ENCODE measurements at regions not wholly inside any gene's neighbourhood (a gene's known extent, or its start where the extent isn't known, plus 50 kb on each side); places are given as distances from the start of the nearest gene placed in this dataset.
A peak's percentile ranks its signal among the peaks of the same experiment; 100 is the strongest.

DNA sequence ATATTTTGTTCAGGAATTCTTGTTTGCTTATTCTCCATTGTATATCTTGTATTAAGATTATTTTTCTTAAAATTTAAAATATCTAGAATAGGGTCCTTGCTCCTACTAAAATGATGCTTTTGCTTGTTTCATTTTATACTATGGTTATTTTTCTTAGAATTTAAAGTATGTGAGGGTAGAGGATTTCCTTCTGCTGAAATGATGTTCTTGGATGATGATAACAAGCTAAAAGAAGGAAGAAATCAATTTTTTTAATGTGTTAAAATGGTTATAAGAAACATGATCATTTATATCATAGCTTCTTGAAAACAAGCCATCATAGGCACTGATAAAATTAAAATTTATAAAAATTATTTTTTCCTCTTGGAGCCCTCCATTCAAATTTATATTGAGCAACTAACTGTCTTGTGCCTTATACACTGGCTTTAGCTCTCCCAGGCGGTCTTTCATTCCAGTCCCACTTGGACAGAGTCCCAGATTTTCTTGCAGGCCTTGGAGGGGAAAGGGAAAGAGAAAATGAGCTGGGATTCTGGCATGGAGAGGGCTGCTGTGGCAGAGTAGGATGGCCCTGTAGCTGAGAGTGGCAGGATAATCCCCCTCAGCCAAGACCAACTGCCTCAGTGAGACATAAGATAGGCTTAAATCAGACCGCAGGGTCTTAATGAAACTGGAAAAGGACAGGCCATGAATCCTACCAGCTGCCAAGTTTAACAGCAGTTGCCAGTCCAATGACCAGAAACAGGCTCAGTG is 60.2 kb downstream of the DNAJB9 start:
- DNase-seq (ENCODE audit: low read depth in 1 of 2, low spot score in 1 of 2) = no peak
- Histone ChIP-seq H3K4me3 (replicated peaks; ENCODE audit: insufficient read depth, low read length) (no peak overlapping the region), H3K27me3 (ENCODE audit: insufficient read depth, poor library complexity, severe bottlenecking) (peaks cover 8% of the 10 kb centered on the region), H3K27ac (replicated peaks) (no peak overlapping the region)
- TF ChIP-seq, protein P1, sequence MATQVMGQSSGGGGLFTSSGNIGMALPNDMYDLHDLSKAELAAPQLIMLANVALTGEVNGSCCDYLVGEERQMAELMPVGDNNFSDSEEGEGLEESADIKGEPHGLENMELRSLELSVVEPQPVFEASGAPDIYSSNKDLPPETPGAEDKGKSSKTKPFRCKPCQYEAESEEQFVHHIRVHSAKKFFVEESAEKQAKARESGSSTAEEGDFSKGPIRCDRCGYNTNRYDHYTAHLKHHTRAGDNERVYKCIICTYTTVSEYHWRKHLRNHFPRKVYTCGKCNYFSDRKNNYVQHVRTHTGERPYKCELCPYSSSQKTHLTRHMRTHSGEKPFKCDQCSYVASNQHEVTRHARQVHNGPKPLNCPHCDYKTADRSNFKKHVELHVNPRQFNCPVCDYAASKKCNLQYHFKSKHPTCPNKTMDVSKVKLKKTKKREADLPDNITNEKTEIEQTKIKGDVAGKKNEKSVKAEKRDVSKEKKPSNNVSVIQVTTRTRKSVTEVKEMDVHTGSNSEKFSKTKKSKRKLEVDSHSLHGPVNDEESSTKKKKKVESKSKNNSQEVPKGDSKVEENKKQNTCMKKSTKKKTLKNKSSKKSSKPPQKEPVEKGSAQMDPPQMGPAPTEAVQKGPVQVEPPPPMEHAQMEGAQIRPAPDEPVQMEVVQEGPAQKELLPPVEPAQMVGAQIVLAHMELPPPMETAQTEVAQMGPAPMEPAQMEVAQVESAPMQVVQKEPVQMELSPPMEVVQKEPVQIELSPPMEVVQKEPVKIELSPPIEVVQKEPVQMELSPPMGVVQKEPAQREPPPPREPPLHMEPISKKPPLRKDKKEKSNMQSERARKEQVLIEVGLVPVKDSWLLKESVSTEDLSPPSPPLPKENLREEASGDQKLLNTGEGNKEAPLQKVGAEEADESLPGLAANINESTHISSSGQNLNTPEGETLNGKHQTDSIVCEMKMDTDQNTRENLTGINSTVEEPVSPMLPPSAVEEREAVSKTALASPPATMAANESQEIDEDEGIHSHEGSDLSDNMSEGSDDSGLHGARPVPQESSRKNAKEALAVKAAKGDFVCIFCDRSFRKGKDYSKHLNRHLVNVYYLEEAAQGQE (IDR thresholded peaks at IDR 0.05; ENCODE audit: insufficient replicate concordance, low read depth) = no peak
- TF ChIP-seq GABPA (IDR thresholded peaks at IDR 0.05; ENCODE audit: low read depth) (no peak), SPI1 (IDR thresholded peaks at IDR 0.05; ENCODE audit: borderline replicate concordance, low read depth) (no peak), POLR2AphosphoS5 (IDR thresholded peaks at IDR 0.05; ENCODE audit: low read depth) (no peak)
- TF ChIP-seq, protein P2, sequence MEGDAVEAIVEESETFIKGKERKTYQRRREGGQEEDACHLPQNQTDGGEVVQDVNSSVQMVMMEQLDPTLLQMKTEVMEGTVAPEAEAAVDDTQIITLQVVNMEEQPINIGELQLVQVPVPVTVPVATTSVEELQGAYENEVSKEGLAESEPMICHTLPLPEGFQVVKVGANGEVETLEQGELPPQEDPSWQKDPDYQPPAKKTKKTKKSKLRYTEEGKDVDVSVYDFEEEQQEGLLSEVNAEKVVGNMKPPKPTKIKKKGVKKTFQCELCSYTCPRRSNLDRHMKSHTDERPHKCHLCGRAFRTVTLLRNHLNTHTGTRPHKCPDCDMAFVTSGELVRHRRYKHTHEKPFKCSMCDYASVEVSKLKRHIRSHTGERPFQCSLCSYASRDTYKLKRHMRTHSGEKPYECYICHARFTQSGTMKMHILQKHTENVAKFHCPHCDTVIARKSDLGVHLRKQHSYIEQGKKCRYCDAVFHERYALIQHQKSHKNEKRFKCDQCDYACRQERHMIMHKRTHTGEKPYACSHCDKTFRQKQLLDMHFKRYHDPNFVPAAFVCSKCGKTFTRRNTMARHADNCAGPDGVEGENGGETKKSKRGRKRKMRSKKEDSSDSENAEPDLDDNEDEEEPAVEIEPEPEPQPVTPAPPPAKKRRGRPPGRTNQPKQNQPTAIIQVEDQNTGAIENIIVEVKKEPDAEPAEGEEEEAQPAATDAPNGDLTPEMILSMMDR (IDR thresholded peaks at IDR 0.05; ENCODE audit: insufficient read depth, low read length) = no peak

DNA sequence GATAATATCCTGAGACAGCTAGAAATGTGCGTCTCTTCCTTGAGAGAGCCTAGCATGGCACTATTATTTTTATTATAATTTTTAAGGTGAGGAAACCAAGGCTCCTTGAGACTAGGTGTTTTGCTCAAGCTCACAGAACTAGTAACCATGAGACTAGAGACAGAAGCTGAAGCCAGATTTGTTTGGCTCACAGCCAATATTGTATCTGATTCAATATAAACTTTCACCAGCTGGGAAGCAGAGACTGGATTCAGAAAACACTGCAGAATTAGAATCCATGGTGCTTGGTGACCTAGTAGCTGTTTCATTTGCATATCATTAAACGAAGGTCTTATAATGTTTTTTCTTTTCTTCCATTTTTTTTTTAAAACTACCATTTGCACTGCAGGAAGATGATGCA is 64.4 kb downstream of the DNAJB9 start:
- no peak overlapping the region for H3K27ac ChIP-seq (replicated peaks)
- DNase-seq (ENCODE audit: low read depth in 1 of 2, low spot score in 1 of 2) = no peak
- no peak for TF ChIP-seq SPI1 (IDR thresholded peaks at IDR 0.05; ENCODE audit: borderline replicate concordance, low read depth)
- TF ChIP-seq, protein P1 (IDR thresholded peaks at IDR 0.05; ENCODE audit: insufficient replicate concordance, low read depth) = no peak
- no peak for TF ChIP-seq GABPA (IDR thresholded peaks at IDR 0.05; ENCODE audit: low read depth)
- TF ChIP-seq, protein P2 (IDR thresholded peaks at IDR 0.05; ENCODE audit: insufficient read depth, low read length) = no peak
- TF ChIP-seq POLR2AphosphoS5 (IDR thresholded peaks at IDR 0.05; ENCODE audit: low read depth) = no peak

DNA sequence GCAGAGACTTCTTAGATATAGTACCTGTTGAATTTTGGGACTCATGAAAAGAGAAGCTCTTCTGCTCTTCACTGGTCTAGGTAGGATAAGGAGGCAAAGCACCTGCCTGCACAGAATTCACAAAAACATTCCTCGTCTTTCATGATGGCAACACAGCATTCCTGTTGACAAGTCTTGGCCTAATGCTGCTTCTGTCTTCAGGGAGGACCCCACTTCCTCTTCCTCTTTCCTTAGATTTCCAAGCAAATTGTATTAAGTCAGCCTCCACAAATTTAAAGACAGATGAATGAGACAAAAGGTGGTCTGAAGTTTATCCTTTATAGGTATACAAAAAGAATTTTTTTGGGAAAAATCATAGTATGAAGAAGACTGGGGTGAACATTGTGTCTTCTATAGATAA is 64.9 kb downstream of the DNAJB9 start:
- no peak overlapping the region for H3K27ac ChIP-seq (replicated peaks)
- no peak overlapping the region for H3K4me3 ChIP-seq (replicated peaks; ENCODE audit: insufficient read depth, low read length)
- no peak for TF ChIP-seq POLR2AphosphoS5 (IDR thresholded peaks at IDR 0.05; ENCODE audit: low read depth)
- TF ChIP-seq, protein P1 (IDR thresholded peaks at IDR 0.05; ENCODE audit: insufficient replicate concordance, low read depth) = no peak
- TF ChIP-seq SPI1 (IDR thresholded peaks at IDR 0.05; ENCODE audit: borderline replicate concordance, low read depth) = peak; percentile 73
- TF ChIP-seq, protein P2 (IDR thresholded peaks at IDR 0.05; ENCODE audit: insufficient read depth, low read length) = no peak
- TF ChIP-seq GABPA (IDR thresholded peaks at IDR 0.05; ENCODE audit: low read depth) = no peak
- H3K27me3 ChIP-seq (ENCODE audit: insufficient read depth, poor library complexity, severe bottlenecking) = no peaks in the 10 kb centered on the region
- DNase-seq (ENCODE audit: low read depth in 1 of 2, low spot score in 1 of 2) = no peak

More for the DNA sequence above, 64.4 kb downstream of the DNAJB9 start:
- Histone ChIP-seq H3K27me3 (ENCODE audit: insufficient read depth, poor library complexity, severe bottlenecking) (no peaks in the 10 kb centered on the region), H3K4me3 (replicated peaks; ENCODE audit: insufficient read depth, low read length) (no peak overlapping the region)

Data from HL-60 (cell line).